Smooth muscle cell (in vitro differentiated cells): ENCODE measurements at regions not wholly inside any gene's neighbourhood (a gene's known extent, or its start where the extent isn't known, plus 50 kb on each side); places are given as distances from the start of the nearest gene placed in this dataset.

ENCODE experiments used
- DNase-seq: peaks from one replicate; lab custom pipeline; 2025; ENCODE audit not compliant: unreplicated experiment; lab: John Stamatoyannopoulos, UW
- H2AFZ ChIP-seq: fragments of 200-600 bp; sonication (generic); 2 replicates; pipeline ENCODE4 v1.6.0; 2016; ENCODE audit warnings: antibody characterized with exemption, low read depth, mild to moderate bottlenecking
- H3F3A ChIP-seq: fragments of 200-600 bp; sonication (generic); 2 replicates; pipeline ENCODE4 v1.6.0; 2017; ENCODE audit warnings: antibody characterized with exemption, low read depth
- H3K27ac ChIP-seq: fragments of 200-600 bp; sonication (generic); 2 replicates; pipeline ENCODE4 v1.5.1; 2016; ENCODE audit warnings: low read depth, mild to moderate bottlenecking
- H3K27me3 ChIP-seq: fragments of 200-600 bp; sonication (generic); 2 replicates; pipeline ENCODE4 v1.6.1; 2016; ENCODE audit warnings: low read depth, mild to moderate bottlenecking
- H3K36me3 ChIP-seq: fragments of 200-600 bp; sonication (generic); 2 replicates; pipeline ENCODE4 v1.5.1; 2016; ENCODE audit warnings: low read depth
- H3K4me1 ChIP-seq: fragments of 200-600 bp; sonication (generic); 2 replicates; pipeline ENCODE4 v1.5.1; 2016; ENCODE audit warnings: low read depth
- H3K4me2 ChIP-seq: fragments of 200-600 bp; sonication (generic); 2 replicates; pipeline ENCODE4 v1.6.0; 2016; ENCODE audit warnings: mild to moderate bottlenecking
- H3K4me3 ChIP-seq: fragments of 200-600 bp; sonication (generic); 2 replicates; pipeline ENCODE4 v1.5.1; 2016; ENCODE audit warnings: mild to moderate bottlenecking
- H3K79me2 ChIP-seq: fragments of 200-600 bp; sonication (generic); 2 replicates; pipeline ENCODE4 v1.6.0; 2016; ENCODE audit warnings: low read depth, mild to moderate bottlenecking
- H3K9ac ChIP-seq: fragments of 200-600 bp; sonication (generic); 2 replicates; pipeline ENCODE4 v1.6.0; 2016; ENCODE audit warnings: low read depth
- H3K9me3 ChIP-seq: fragments of 200-600 bp; sonication (generic); replicated peaks from 2 replicates; pipeline ENCODE4 v1.5.1; 2016; ENCODE audit warnings: low read depth
- H4K20me1 ChIP-seq: fragments of 200-600 bp; sonication (generic); 2 replicates; pipeline ENCODE4 v1.6.0; 2016; ENCODE audit warnings: low read depth
- WGBS: methylation state at CpG from one replicate; pipeline ENCODE4 v1.1.7; 2016; ENCODE audit warnings: low lambda C conversion rate; 5-methylcytosine and 5-hydroxymethylcytosine counted together
- TF ChIP-seq, protein P1 (sequence below): fragments of 200-600 bp; sonication (generic); IDR thresholded peaks from 2 replicates; pipeline ENCODE4 v1.5.1; 2017; ENCODE audit warnings: borderline replicate concordance, mild to moderate bottlenecking, antibody characterized with exemption; ENCODE audit not compliant: insufficient read depth, poor library complexity, severe bottlenecking

DNA sequence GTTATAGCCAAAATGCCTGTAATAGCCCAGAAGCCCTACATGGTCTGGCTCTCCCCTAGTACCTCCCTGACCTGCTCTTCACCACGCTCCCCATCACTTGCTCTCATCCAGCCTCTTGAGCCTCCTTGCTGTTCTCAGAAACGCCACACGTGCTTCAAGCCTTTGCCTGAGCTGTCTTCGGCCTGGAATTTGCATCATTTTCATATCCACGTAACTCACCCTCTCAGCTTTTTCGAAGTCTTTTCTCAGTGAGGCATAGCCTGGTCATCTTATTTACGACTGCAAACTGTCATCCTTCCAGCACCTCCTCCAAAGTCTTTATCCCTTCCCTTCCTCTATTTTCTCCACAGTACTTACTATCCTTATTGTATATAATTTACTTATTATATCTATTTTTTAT, 151.0 kb upstream of the AHR start:
- Histone ChIP-seq H3K27me3 (no peaks in the 10 kb centered on the region), H3K4me1 (no peaks in the 10 kb centered on the region), H3K79me2 (no peaks in the 10 kb centered on the region), H3K36me3 (no peaks in the 10 kb centered on the region), H2AFZ (no peak overlapping the region), H3K4me2 (no peak overlapping the region), H3K9me3 (no peaks in the 10 kb centered on the region), H4K20me1 (no peaks in the 10 kb centered on the region), H3F3A (no peaks in the 10 kb centered on the region), H3K27ac (no peak overlapping the region), H3K4me3 (no peak overlapping the region), H3K9ac (no peak overlapping the region)
- TF ChIP-seq, protein P1, sequence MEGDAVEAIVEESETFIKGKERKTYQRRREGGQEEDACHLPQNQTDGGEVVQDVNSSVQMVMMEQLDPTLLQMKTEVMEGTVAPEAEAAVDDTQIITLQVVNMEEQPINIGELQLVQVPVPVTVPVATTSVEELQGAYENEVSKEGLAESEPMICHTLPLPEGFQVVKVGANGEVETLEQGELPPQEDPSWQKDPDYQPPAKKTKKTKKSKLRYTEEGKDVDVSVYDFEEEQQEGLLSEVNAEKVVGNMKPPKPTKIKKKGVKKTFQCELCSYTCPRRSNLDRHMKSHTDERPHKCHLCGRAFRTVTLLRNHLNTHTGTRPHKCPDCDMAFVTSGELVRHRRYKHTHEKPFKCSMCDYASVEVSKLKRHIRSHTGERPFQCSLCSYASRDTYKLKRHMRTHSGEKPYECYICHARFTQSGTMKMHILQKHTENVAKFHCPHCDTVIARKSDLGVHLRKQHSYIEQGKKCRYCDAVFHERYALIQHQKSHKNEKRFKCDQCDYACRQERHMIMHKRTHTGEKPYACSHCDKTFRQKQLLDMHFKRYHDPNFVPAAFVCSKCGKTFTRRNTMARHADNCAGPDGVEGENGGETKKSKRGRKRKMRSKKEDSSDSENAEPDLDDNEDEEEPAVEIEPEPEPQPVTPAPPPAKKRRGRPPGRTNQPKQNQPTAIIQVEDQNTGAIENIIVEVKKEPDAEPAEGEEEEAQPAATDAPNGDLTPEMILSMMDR: no peak
- no peak for DNase-seq
- 80% methylated on average over 7 of the region's 7 CpGs for WGBS

DNA sequence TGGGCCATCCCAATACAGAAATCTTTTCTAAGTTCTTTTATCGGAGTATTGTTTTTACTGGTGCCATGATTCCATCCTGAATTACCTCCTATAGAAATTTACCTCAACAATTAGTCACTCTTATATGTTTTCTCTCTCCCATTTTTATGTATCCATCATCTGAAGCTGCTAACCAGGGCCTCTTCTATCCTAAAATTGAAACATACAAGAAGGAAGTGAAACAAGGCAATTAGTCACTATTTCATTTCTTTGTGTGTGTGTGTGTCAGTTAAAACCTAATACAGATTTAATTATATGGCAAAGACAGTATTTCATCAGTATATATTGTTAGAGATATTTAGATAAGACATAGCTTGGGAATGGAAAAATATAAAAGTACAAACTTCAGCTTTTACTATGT, 148.4 kb upstream of the AHR start:
- no peaks in the 10 kb centered on the region for H4K20me1 ChIP-seq
- no peak overlapping the region for H3K9ac ChIP-seq
- no peak overlapping the region for H2AFZ ChIP-seq
- 100% methylated on average over 1 of the region's 1 CpG for WGBS
- no peaks in the 10 kb centered on the region for H3K27me3 ChIP-seq
- no peaks in the 10 kb centered on the region for H3K9me3 ChIP-seq
- no peaks in the 10 kb centered on the region for H3F3A ChIP-seq
- H3K36me3 ChIP-seq: no peaks in the 10 kb centered on the region
- no peak for DNase-seq
- no peak overlapping the region for H3K27ac ChIP-seq
- no peaks in the 10 kb centered on the region for H3K79me2 ChIP-seq
- H3K4me2 ChIP-seq: no peak overlapping the region
- H3K4me1 ChIP-seq: no peaks in the 10 kb centered on the region
- H3K4me3 ChIP-seq: no peak overlapping the region
- TF ChIP-seq, protein P1: no peak

DNA sequence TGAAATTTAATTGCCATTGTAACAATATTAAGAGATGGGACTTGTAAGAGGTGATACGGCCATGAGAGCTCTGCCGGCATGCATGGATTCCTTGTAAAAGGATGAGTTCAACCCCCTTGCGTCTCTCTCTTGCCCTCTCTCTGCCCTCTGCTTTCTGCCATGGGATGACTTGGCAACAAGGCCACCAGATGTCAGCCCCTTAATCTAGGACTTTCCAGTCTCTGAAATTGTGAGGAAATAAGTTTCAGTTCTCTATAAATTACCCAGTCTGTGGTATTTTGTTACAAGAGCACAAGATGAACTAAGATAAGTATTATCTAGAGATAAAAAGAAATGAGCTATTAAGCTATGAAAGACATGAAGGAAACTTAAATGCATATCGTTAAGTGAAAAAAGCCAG, 145.7 kb upstream of the AHR start:
- no peak overlapping the region for H3K4me3 ChIP-seq
- no peak overlapping the region for H3K9ac ChIP-seq
- no peaks in the 10 kb centered on the region for H3F3A ChIP-seq
- H2AFZ ChIP-seq: no peak overlapping the region
- H3K27ac ChIP-seq: no peak overlapping the region
- no peak for DNase-seq
- TF ChIP-seq, protein P1: no peak
- H3K9me3 ChIP-seq: no peaks in the 10 kb centered on the region
- H3K27me3 ChIP-seq: no peaks in the 10 kb centered on the region
- no peaks in the 10 kb centered on the region for H3K36me3 ChIP-seq
- no peaks in the 10 kb centered on the region for H4K20me1 ChIP-seq
- no peaks in the 10 kb centered on the region for H3K79me2 ChIP-seq
- no peaks in the 10 kb centered on the region for H3K4me1 ChIP-seq
- 60% methylated on average over 4 of the region's 4 CpGs for WGBS
- H3K4me2 ChIP-seq: no peak overlapping the region

DNA sequence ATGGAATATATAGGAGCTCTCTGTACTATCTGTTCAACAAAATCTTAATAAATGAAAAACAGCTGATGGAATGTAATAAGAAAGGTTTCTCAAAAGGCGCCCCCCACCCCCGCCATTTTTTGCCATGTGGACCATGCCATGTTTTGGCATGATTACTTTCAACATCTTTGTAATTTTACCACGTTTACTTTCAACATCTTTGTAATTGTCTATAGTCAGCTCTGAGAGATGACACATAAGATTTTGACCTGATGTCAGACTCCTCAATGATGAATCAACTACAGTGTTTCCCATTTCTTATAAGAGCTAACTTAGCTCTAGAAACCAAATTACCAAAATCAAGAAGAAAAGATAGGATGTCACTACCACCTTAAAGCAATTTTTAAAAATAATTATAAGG, 144.9 kb upstream of the AHR start:
- DNase-seq: no peak
- H3K9ac ChIP-seq: no peak overlapping the region
- H3K27ac ChIP-seq: no peak overlapping the region
- H3K36me3 ChIP-seq: no peaks in the 10 kb centered on the region
- no peaks in the 10 kb centered on the region for H3K79me2 ChIP-seq
- no peaks in the 10 kb centered on the region for H4K20me1 ChIP-seq
- no peaks in the 10 kb centered on the region for H3K4me1 ChIP-seq
- WGBS: 80% methylated on average over 3 of the region's 3 CpGs
- TF ChIP-seq, protein P1: no peak
- H3F3A ChIP-seq: no peaks in the 10 kb centered on the region
- no peak overlapping the region for H3K4me3 ChIP-seq
- no peaks in the 10 kb centered on the region for H3K27me3 ChIP-seq
- no peak overlapping the region for H3K4me2 ChIP-seq
- peak overlapping the region; percentile 3 for H2AFZ ChIP-seq
- H3K9me3 ChIP-seq: no peaks in the 10 kb centered on the region
